GM19328 (cell line): ENCODE measurements at regions not wholly inside any gene's neighbourhood (a gene's known extent, or its start where the extent isn't known, plus 50 kb on each side); places are given as distances from the start of the nearest gene placed in this dataset.
"Not testable (repeated sequence)": the region's sequence is repeated elsewhere in the genome, so short reads cannot be mapped to it uniquely, and the experiment has no call there.

ENCODE experiments used
- ATAC-seq: cut with Tn5 transposase; IDR thresholded peaks from one replicate; pipeline ENCODE4 v1.9.1; 2021; ENCODE audit warnings: mild to moderate bottlenecking, moderate library complexity; ENCODE audit not compliant: unreplicated experiment

GRCh38 chr6:63476302-63476701 is 96.0 kb upstream of the LOC128125822 start:
- ATAC-seq, result no peak

GRCh38 chr6:63477422-63478040 is 94.7 kb upstream of the LOC128125822 start:
- no peak for ATAC-seq

- no peak for ATAC-seq
Measured at GRCh38 chr6:63478734-63479133, 93.5 kb upstream of the LOC128125822 start.

DNA sequence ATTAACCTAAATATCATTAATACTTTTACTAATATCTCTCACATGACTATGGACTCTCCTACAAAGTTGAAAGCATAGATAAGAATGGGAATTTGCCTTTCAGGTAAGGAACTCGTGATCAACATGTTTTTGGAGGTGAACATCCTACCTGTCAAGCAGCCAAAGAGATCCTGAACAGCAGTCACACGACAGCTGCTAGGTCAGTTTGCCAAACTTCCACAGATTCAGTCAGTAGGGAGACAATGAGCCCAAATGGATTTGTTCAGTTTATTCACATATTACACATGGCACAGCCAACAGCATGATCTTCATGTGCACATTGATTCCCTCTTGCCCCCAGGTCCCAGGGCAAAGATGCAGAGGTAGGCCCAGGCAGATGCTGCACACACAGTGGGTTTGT is 86.1 kb upstream of the LOC128125822 start:
- no peak for ATAC-seq

DNA sequence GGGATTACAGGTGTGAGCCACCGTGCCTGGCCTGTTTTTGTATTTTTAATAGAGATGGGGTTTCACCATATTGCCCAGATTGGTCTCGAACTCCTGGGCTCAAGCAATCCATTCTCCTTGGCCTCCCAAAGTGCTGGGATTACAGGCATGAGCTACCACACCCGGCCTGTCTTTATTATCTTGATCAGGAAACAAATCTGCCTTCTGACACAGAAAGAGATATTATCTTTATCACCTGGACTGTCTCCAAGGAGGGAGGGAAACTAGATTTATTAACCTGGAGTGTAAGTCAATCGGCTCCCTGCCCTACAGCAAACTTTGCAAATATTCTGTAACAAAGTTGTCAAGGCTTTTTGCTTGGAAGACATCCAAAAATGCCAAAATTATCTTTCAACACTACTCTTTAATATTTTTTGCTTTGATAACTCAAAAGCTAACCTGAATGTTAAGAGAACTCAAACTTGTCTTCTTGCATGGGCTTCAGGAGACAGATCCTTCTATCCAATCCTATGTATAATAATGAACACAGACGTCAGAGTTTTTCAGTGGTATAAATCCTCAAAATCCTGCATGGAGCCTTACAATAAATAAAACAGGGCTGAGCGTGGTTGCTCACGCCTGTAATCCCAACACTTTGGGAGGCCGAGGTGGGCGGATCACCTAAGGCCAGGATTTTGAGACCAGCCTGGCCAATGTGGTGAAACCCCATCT is 85.0 kb upstream of the LOC128125822 start:
- no peak for ATAC-seq

- ATAC-seq, result no peak
Measured at GRCh38 chr6:63491119-63491518, 81.2 kb upstream of the LOC128125822 start.

DNA sequence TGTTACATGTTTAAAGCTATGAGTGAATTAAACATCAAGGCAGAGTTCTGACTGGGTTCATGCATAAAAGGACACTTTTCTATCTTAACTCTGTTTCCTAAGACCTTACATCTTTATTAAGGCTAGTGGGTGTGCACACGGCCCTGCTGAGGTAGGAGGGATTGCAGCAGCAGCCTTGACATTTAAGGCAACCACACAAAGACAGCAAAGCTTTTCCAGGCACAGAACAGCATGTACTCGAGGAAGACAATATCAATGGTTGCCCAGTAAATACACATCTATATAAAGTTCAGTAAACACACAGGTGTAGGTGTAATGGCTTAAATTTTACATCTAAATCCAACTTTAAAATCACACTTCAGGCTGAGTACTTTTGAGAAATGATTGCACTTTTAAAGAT is 79.8 kb upstream of the LOC128125822 start:
- ATAC-seq, result no peak

DNA sequence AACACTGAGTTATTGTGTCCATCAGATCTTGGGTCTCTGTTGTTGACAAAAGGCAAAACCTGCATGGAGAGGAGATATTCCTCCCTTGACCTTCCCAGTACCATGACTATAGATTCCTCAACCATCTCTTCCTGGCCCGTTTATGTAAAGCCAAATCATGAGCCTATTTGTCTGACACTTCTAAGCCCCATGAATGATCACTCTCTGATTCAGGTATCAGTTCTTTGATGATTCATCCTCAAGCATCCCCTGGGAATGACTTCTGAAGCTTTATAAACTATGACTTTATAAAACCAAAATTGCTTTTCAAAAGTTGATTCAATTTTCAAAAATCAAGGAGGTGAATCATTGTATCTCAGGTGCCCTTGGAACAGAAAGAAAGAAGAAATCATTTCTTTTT is 78.7 kb upstream of the LOC128125822 start:
- no peak for ATAC-seq

- no peak for ATAC-seq
Measured at GRCh38 chr6:63496361-63496804, 75.9 kb upstream of the LOC128125822 start.

DNA sequence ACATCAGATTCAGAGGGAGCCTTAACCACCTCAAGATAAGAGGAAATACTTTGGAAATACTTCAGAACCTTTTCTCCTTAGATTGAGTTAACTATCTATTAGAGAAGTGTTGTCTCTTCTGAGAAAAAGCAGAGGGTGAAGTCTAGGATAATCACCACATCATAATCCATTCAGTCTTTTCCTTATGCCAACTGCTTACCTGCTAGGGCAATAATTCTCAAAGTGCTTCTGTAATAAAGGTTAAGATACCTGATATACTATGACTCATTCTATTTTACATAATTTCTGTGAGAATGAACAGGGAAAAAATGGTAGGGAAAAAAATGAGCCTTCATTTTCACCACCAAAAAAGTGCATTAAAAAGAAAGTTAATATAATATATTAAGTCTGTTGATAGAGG is 70.1 kb upstream of the LOC128125822 start:
- no peak for ATAC-seq

DNA sequence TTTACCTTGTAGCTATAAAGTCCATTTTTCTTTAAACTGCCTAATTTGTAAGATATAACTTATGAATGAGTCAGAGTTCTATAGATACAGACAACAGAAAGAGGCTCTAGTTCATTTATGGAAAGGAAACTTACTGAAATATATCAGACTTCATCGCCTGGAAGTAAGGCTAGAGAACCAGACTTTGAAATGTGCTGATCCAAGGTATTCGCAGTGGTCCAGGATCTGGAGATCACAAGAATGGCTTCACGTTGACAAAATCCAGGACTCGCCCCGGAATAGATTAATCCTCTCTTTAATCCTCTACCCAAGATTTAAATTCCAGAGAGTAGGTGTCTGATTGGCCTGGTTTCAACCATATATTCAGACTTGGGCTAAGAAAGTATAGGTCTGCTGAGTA is 69.1 kb upstream of the LOC128125822 start:
- ATAC-seq, result no peak

- peak; percentile 93 for ATAC-seq
Measured at GRCh38 chr6:63504777-63505384, 67.4 kb upstream of the LOC128125822 start.

GRCh38 chr6:63507096-63507495 is 65.2 kb upstream of the LOC128125822 start:
- ATAC-seq, result no peak

DNA sequence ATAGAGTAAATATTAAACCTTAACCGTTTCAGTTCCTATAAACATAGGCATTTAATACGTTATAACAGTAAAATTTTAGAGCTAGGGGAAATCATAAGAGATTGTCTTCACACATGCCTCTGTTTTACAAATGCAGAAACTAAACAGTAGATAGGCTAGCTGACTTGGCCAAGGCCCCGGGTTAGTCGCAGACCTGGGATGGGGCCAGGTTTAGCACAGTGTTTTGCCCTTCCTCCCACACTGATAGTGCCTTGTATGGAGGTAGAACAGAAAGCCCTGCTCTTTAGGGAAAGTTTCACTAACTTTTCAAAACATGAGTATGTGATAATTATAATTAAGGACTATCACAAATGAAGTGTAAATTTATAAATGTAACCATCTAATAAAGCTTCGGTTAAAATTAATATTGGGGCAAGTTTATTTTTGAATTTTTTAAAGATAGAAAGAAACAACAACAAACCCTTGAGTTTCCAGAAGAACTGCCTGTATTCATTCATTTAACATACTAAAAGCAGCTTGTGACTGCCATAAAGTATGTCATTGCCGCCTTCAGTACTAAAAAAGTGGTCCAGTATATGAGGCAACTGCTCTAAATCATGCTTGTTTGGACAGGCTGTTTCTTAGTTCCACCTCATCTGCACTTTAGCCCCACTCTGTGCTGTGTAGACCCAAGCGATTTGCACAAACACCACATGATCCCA is 62.5 kb upstream of the LOC128125822 start:
- no peak for ATAC-seq

DNA sequence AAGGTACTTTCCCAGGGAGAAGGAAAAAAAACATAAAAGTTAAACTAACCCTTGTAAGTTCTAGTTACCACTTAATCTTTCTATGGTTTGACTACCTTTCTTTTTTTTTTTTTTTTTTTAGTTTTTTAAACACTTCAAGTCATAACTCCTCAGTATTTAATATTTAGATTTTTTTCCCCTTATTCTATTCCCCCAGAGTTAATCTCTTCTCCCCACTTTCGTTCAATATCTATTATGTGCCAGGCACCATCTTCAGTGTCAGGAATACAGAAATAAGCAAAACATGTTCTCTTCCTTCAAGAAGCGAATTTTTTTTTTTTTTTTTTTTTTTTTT is 62.0 kb upstream of the LOC128125822 start:
- ATAC-seq, result no peak

- ATAC-seq, result no peak
Measured at GRCh38 chr6:63510849-63511248, 61.4 kb upstream of the LOC128125822 start.

DNA sequence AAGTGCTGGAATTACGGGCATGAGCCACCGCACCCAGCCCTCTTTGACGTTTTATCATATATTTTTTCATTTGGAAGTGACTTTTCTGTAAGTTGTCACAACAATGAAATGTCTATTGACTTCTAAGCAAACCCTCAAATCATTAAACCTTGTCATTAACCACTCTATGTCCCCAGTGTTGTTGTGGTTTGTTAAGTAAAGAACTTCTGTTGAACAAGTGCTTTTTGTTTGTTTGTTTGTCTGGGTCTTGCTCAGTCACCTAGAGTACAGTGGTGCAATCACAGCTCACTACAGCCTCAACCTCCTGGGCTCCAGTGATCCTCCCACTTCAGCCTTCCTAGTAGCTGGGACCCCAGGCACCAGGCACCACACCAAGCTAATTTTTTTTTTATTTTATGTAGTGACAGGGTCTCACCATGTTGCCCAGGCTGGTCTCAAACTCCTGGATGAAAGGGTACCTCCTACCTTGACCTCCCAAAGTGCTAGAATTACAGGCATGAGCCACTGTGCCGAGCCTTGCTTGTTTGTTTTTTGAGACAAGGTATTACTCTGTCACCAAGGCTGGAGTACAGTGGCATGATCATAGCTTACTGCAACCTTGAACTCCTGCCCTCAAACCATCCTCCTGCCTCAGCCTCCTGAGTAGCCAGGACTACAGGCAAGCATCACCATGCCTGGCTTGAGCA is 57.6 kb upstream of the LOC128125822 start:
- ATAC-seq, result no peak

GRCh38 chr6:63515227-63515626 is 57.1 kb upstream of the LOC128125822 start:
- not testable (repeated sequence) for ATAC-seq

DNA sequence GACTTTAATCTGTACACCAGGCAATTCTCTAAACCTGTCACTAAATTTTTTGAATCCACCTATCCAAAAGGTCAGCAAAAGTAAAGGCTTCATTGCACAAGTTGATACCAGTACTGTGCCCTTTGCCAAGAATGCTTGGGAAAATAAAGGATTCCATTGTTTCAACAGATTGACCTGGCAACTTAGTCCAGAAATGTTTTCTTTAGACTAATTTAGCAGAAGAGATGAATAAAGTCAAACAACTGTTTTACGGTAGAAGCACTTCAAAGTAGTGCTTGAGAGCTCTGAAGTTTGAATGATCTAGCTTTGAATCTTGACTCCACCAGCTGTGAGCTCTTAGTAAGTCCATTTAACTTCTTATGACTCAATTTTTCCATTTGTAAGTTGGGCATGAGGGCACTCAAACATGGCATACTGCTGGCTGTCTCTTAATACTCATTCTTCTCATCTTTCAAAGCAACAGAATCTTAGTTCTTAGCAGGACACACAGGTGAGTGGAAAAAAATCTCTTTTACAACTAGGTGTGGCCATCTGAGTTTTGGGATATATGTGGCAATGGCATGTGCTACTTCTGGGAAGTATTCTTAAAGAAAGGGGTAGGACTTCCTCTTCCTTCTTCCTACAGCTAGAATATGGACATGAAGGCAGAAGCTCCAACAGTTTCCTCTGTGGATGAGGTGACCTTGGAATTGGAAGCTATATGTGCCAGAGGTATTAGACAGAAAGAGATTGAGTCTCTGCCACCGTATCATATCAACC is 55.9 kb upstream of the LOC128125822 start:
- no peak for ATAC-seq

- ATAC-seq, result no peak
Measured at GRCh38 chr6:63517221-63517620, 55.1 kb upstream of the LOC128125822 start.
